ENCODE measurements at regions not wholly inside any gene's neighbourhood (a gene's known extent, or its start where the extent isn't known, plus 50 kb on each side); places are given as distances from the start of the nearest gene placed in this dataset.

DNA sequence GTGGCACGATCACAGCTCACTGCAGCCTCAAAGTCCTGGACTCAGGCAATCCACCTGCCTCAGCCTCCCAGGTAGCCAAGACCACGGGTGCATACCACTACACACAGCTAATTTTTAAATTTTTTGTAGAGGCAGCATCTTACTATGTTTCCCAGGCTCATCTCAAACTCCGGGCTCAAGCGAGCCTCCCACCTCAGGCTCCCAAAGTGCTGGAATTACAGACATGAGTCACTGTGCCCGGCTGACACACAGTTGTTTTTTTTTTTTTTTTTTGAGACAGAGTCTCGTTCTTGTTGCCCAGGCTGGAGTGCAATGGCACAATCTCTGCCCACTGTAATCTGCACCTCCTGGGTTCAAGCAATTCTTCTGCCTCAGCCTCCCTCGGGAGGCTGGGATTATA lies 70.1 kb upstream of the CNOT6 start (continued):
- TF ChIP-seq, protein P1, sequence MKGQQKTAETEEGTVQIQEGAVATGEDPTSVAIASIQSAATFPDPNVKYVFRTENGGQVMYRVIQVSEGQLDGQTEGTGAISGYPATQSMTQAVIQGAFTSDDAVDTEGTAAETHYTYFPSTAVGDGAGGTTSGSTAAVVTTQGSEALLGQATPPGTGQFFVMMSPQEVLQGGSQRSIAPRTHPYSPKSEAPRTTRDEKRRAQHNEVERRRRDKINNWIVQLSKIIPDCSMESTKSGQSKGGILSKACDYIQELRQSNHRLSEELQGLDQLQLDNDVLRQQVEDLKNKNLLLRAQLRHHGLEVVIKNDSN (CRISPR knock-in tag; IDR thresholded peaks at IDR 0.05): no peak
- TF ChIP-seq NR1H2 (CRISPR knock-in tag; IDR thresholded peaks at IDR 0.05) (no peak), ESRRA (CRISPR knock-in tag; IDR thresholded peaks at IDR 0.05; ENCODE audit: borderline replicate concordance) (no peak), EMX1 (CRISPR knock-in tag; IDR thresholded peaks at IDR 0.05) (no peak), GABPB1 (CRISPR knock-in tag; IDR thresholded peaks at IDR 0.05) (no peak), ZNF232 (CRISPR knock-in tag; IDR thresholded peaks at IDR 0.05) (no peak), ETV6 (CRISPR knock-in tag; IDR thresholded peaks at IDR 0.05) (no peak), TP53 (CRISPR knock-in tag; IDR thresholded peaks at IDR 0.05) (no peak)
- TF ChIP-seq, protein P2, sequence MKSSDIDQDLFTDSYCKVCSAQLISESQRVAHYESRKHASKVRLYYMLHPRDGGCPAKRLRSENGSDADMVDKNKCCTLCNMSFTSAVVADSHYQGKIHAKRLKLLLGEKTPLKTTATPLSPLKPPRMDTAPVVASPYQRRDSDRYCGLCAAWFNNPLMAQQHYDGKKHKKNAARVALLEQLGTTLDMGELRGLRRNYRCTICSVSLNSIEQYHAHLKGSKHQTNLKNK (CRISPR knock-in tag; IDR thresholded peaks at IDR 0.05): no peak

DNA sequence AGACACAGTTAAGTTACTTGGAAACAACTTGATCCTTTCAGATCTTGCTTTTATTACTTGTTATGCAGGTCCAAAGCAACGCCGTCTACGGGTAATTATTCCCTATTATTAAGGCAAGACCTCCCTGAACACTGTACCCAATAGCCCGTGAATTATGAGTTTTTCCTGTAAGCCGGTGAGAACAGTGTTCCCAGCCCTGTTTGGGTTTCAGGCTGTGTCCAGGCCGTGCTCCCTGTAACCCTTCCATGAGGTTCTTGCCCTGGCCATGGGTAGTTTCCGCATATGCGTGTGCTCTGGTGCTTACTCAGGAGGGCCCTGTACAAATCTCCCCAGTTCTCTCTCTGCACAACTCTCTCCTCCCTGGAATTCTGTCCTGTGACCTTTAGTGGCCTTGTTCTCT lies 65.6 kb upstream of the CNOT6 start:
- DNase-seq (ENCODE audit: low spot score): no peak
- Mint-ChIP-seq H3K27ac (no peak overlapping the region), H3K4me1 (peaks cover 3% of the 10 kb centered on the region; the same call in 1 of the 2 replicates), H3K4me3 (no peak overlapping the region), H3K27me3 (ENCODE audit: low read depth) (no peaks in the 10 kb centered on the region), H3K36me3 (peaks cover 18% of the 10 kb centered on the region), H3K9me3 (peaks cover 22% of the 10 kb centered on the region)
- ATAC-seq: no peak
- ChIA-PET POLR2A (no interaction called here), CTCF (no interaction called here)
- TF ChIP-seq, protein P3, sequence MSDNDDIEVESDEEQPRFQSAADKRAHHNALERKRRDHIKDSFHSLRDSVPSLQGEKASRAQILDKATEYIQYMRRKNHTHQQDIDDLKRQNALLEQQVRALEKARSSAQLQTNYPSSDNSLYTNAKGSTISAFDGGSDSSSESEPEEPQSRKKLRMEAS (CRISPR knock-in tag; IDR thresholded peaks at IDR 0.05): no peak
- TF ChIP-seq ZNF396 (CRISPR knock-in tag; IDR thresholded peaks at IDR 0.05; ENCODE audit: borderline replicate concordance) (no peak), TEAD1 (CRISPR knock-in tag; IDR thresholded peaks at IDR 0.05) (no peak), IRF2 (CRISPR knock-in tag; IDR thresholded peaks at IDR 0.05; ENCODE audit: borderline replicate concordance, low read depth) (no peak), CREB1 (CRISPR knock-in tag; IDR thresholded peaks at IDR 0.05) (no peak), NFE2L1 (CRISPR knock-in tag; IDR thresholded peaks at IDR 0.05) (no peak), NR1H2 (CRISPR knock-in tag; IDR thresholded peaks at IDR 0.05) (no peak), MYBL2 (CRISPR knock-in tag; IDR thresholded peaks at IDR 0.05) (no peak), GABPB1 (CRISPR knock-in tag; IDR thresholded peaks at IDR 0.05) (no peak), HMGA2 (CRISPR knock-in tag; IDR thresholded peaks at IDR 0.05) (no peak), ZBTB21 (CRISPR knock-in tag; IDR thresholded peaks at IDR 0.05; ENCODE audit: borderline replicate concordance) (no peak)
- TF ChIP-seq, protein P4, sequence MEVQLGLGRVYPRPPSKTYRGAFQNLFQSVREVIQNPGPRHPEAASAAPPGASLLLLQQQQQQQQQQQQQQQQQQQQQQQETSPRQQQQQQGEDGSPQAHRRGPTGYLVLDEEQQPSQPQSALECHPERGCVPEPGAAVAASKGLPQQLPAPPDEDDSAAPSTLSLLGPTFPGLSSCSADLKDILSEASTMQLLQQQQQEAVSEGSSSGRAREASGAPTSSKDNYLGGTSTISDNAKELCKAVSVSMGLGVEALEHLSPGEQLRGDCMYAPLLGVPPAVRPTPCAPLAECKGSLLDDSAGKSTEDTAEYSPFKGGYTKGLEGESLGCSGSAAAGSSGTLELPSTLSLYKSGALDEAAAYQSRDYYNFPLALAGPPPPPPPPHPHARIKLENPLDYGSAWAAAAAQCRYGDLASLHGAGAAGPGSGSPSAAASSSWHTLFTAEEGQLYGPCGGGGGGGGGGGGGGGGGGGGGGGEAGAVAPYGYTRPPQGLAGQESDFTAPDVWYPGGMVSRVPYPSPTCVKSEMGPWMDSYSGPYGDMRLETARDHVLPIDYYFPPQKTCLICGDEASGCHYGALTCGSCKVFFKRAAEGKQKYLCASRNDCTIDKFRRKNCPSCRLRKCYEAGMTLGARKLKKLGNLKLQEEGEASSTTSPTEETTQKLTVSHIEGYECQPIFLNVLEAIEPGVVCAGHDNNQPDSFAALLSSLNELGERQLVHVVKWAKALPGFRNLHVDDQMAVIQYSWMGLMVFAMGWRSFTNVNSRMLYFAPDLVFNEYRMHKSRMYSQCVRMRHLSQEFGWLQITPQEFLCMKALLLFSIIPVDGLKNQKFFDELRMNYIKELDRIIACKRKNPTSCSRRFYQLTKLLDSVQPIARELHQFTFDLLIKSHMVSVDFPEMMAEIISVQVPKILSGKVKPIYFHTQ (CRISPR knock-in tag; IDR thresholded peaks at IDR 0.05): no peak
- TF ChIP-seq, protein P2 (CRISPR knock-in tag; IDR thresholded peaks at IDR 0.05): no peak
- TF ChIP-seq, protein P5, sequence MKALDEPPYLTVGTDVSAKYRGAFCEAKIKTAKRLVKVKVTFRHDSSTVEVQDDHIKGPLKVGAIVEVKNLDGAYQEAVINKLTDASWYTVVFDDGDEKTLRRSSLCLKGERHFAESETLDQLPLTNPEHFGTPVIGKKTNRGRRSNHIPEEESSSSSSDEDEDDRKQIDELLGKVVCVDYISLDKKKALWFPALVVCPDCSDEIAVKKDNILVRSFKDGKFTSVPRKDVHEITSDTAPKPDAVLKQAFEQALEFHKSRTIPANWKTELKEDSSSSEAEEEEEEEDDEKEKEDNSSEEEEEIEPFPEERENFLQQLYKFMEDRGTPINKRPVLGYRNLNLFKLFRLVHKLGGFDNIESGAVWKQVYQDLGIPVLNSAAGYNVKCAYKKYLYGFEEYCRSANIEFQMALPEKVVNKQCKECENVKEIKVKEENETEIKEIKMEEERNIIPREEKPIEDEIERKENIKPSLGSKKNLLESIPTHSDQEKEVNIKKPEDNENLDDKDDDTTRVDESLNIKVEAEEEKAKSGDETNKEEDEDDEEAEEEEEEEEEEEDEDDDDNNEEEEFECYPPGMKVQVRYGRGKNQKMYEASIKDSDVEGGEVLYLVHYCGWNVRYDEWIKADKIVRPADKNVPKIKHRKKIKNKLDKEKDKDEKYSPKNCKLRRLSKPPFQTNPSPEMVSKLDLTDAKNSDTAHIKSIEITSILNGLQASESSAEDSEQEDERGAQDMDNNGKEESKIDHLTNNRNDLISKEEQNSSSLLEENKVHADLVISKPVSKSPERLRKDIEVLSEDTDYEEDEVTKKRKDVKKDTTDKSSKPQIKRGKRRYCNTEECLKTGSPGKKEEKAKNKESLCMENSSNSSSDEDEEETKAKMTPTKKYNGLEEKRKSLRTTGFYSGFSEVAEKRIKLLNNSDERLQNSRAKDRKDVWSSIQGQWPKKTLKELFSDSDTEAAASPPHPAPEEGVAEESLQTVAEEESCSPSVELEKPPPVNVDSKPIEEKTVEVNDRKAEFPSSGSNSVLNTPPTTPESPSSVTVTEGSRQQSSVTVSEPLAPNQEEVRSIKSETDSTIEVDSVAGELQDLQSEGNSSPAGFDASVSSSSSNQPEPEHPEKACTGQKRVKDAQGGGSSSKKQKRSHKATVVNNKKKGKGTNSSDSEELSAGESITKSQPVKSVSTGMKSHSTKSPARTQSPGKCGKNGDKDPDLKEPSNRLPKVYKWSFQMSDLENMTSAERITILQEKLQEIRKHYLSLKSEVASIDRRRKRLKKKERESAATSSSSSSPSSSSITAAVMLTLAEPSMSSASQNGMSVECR (CRISPR knock-in tag; IDR thresholded peaks at IDR 0.05; ENCODE audit: borderline replicate concordance): no peak
- TF ChIP-seq, protein P6, sequence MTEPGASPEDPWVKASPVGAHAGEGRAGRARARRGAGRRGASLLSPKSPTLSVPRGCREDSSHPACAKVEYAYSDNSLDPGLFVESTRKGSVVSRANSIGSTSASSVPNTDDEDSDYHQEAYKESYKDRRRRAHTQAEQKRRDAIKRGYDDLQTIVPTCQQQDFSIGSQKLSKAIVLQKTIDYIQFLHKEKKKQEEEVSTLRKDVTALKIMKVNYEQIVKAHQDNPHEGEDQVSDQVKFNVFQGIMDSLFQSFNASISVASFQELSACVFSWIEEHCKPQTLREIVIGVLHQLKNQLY (CRISPR knock-in tag; IDR thresholded peaks at IDR 0.05): no peak

All from WTC11 (cell line).